Stimulated activated CD8-positive, alpha-beta memory T cell treated with anti-CD3 and anti-CD28 coated beads, Interleukin-7, amount 100 ng/mL, for 24 hours (primary cell): ENCODE measurements at regions not wholly inside any gene's neighbourhood (a gene's known extent, or its start where the extent isn't known, plus 50 kb on each side); places are given as distances from the start of the nearest gene placed in this dataset.
"Not testable (repeated sequence)": the region's sequence is repeated elsewhere in the genome, so short reads cannot be mapped to it uniquely, and the experiment has no call there.

Experiments
- DNase-seq: peaks from one replicate; pipeline ENCODE4 v3.0.0-alpha.2; 2020; ENCODE audit warnings: low read depth

DNA sequence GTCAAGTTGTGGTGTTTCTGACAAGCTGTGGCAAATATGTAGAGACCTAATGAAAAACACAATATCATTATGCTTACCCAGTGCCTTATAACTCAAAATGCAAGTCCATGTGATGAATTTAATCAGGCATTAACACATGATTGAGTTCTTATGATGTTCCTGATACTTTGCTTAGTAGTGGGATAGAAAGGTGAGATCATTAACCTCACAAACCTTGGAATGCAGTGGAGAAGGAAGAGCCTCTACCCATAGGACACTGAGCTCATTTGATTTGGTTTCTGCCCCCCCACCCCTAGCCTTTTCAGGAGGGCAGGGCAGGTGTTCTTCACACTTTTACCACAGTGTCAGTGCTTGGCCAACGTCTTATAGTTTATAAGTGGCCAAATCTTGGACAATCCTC lies 683.6 kb upstream of the CPEB2 start:
- no peak for DNase-seq

DNA sequence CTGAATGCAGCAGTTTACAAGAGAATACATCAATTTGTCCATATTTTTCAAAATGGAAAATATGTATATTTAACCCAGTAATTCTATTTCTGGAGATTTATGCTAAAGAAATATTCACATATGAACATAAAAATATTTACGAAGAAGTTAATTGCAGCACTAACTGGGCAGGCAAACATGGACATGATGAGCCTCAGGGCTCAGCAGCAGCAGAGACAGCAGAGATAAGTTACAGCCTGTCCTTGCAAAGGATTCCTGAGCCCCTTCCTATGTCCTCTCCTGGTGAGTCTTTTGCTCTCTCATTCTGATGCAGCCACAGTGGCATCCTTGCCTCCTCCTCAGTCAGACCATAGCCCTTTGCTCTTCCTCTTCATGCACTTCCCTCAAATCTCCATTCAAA lies 680.6 kb upstream of the CPEB2 start:
- no peak for DNase-seq

GRCh38 chr4:14323191-14323590 lies 679.1 kb upstream of the CPEB2 start:
- DNase-seq = no peak

DNA sequence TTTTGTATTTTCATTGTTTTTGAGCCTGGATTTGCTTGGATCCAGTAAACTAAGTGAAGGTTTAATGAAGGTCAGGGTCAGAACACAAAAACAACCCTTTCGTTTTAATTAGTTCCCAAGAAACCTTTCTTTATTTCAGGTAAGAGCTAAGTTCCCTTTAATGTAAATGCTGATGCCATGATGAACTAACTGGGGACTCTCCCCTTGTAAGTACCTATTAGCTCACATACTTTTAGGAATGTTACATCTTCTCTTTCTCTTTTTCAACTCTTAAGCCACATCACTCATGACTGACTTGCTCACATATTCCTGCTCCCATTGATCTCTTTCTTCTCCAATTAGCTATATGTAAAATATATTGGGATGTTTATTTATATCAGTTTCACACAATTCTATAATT lies 673.1 kb upstream of the CPEB2 start:
- DNase-seq = no peak

DNA sequence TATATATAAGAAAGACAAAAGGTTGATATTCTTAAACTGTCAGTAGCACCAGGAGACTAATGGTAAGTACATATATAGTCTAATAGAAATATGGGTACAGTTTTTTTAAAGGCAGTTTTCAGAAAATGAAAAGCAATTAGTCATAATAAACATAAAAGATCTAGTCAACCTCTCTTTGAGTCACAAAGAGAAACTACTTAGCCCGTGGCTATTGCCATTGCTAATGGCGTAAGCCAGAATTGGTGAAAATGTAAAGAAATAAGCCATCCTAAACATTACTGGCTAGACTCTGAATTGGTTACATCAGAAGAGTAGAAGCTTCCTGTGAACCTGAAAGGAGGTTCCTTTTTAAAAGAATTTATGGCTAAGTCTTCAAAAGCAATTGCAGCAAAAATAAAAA lies 668.7 kb upstream of the CPEB2 start:
- no peak for DNase-seq

- DNase-seq = no peak
Observed at GRCh38 chr4:14334166-14334565, 668.1 kb upstream of the CPEB2 start.

DNA sequence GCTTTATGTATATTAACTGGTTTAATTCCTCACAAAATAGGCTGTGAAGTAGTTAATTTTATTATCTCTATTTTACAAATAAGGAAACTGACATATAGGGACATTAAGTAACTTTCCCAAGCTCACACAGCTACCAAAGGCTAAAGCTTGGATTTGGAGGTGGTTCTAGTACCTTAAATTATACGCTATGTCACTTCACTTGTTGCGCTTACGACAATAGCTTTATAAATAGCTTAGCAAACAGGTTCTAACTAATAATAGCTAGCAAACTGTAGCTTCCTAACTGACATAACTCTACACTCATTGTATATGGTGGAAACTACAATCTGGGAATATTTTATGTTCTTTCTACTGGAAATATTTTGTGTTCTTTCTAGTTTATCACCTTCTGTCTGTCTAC lies 666.4 kb upstream of the CPEB2 start:
- no peak for DNase-seq

GRCh38 chr4:14336656-14337055 lies 665.6 kb upstream of the CPEB2 start:
- no peak for DNase-seq

- DNase-seq = no peak
Observed at GRCh38 chr4:14337892-14338584, 664.2 kb upstream of the CPEB2 start.

GRCh38 chr4:14338585-14339265 lies 663.6 kb upstream of the CPEB2 start:
- no peak for DNase-seq

DNA sequence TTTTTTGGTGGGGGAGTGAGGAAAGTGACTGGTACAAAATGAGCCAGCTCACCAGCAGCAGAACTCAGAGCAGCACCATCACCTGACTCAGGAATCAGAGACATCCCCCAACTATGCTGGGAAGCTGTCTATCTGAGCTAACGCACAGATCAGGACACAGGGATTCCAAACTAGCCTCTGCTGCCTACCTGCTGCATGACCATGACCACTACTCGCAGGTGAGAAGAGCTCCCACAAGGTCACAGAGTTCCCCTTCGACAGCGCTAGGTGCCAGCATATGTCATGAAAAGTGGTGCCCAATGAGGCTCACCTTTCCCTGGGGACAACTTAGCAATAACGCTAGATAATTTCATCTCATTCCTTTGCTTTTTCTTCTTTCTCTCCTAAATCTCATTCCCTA lies 662.6 kb upstream of the CPEB2 start:
- no peak for DNase-seq

DNA sequence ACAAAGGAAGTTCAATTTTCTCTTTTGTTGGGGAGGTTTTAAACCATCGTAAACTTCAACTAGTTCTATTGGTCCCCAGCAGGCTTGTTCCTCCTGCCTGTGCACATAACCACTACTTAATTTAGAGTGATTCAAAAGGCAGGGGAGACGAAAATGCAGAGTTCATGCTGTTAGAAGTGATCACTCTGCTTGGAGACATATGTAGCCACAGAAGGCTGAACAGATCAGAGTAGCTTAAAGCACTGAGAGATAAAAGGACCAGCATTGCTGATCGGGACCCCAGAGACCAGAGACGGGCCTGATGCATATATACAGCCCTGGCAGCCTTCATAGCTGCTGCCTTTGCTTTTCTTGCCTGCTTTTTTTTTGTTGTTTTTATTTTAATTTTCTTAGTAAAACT lies 662.0 kb upstream of the CPEB2 start:
- DNase-seq = no peak

DNA sequence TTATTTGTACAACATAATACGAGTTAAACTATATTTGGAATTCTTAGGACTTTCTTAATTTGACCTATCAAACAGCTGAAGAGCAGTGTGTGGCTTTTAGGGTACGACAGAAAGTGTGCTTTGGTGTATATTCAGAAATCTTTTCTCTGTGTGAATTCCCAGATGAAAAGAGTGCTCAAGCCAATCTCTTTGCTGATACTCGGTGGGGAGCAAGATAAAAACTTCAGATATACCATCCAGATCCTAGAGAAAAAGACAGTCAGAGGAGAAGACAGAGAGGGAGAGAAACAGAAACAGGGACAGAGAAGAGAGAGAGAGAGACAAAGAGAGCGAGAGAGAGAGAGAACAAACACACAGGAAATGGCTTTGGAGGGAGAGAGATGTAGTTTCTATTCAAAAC lies 658.3 kb upstream of the CPEB2 start:
- no peak for DNase-seq

GRCh38 chr4:14345356-14345775 lies 656.9 kb upstream of the CPEB2 start:
- DNase-seq = no peak

GRCh38 chr4:14347526-14347925 lies 654.8 kb upstream of the CPEB2 start:
- DNase-seq = no peak

GRCh38 chr4:14348506-14348905 lies 653.8 kb upstream of the CPEB2 start:
- DNase-seq = no peak

DNA sequence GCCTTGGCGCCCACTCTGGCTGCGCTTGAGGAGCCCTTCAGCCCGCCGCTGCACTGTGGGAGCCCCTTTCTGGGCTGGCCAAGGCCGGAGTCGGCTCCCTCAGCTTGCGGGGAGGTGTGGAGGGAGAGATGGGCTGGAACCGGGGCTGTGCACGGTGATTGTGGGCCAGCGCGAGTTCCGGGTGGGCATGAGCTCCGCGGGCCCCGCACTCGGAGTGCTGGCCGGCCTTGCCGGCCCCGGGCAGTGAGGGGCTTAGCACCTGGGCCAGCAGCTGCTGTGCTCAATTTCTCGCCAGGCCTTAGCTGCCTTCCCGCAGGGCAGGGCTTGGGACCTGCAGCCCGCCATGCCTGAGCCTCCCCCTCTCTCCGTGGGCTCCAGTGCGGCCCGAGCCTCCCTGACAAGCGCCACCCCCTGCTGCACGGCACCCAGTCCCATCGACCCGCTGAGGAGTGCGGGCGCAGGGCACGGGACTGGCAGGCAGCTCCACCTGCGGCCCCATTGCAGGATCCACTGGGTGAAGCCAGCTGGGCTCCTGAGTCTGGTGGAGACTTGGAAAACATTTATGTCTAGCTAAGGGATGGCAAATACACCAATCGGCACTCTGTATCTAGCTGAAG lies 643.6 kb upstream of the CPEB2 start:
- DNase-seq = not testable (repeated sequence)

DNA sequence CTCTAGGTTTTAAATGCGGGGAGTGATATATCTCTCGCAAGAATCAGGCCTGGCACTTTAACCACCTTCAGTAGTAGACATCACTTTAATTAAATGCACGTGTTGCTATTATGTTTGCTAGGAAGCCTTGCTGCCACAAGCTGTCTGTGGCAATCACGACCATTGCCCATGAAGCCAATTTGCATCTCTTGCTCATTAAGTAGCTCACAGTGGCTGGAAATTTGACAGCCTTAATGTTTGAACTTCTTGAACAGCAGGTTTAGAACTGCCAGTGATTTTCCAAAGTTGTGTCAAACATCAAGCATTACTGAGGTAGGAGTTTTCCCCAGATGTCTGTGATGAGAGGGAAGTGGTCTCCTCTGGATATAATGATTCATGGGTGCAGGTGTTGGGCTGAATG lies 642.3 kb upstream of the CPEB2 start:
- DNase-seq = no peak

DNA sequence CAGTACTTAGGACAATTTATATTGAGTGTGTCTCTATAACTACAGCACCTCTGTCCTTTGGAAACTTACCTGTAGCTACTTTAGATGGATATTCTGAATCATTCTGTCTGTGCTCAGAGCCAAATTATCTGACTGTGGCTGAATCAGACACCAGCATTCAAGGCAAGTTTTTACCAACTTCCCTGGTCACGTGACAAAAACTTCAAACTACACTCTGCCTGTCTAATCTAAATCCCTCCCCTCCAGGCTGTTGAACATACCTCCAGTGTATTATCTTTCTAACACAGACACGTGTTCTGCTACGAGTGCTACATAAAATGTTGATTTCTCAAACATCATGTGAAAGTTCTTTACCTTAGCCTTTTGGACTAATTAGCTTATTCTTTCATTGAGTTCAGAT lies 641.2 kb upstream of the CPEB2 start:
- DNase-seq = no peak

DNA sequence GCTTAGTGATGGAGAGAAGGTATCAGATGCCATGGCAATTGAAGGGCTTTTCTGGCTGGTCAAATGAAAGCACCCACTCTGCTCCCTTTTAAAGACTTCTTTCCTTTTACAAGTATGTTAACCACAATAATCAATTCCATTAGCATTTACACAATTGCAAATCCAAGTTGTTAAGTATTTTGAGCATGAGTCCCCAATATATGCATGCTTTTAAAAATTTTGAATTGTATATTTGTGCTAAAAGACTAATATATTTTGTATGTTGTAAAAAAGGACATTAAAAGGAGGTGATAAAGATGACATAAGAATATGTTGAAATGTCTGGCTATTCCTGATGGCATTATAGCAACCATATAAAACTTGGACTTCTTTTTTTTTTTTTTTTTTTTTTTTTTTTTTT lies 639.9 kb upstream of the CPEB2 start:
- DNase-seq = no peak

DNA sequence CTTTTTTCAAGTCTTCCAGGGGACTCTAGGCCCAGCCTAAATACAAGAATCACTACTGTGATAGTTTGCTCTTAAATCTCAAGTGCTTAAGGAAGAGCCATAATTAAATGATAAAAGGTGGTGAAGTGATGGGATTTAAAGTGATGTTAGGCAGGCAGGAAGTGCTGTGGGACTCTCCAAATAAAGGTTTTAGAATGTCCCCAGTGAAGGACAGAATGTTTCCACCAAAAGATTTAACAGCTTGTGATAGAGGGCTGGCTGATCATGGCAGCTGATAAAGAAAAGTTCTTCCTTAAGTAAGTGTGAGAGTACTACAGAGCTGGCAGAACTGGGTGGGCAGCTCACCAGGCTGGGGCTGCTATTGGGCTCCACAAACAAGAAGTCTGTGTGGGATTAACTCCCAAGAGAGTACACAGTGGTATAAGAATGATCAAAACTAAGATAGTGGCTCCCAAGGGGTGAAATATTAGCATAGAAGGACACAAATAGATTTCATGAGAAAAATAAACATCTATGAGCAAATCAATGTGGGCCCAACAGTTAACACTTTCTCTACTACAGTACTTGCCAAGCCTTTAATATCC lies 637.2 kb upstream of the CPEB2 start:
- no peak for DNase-seq

DNA sequence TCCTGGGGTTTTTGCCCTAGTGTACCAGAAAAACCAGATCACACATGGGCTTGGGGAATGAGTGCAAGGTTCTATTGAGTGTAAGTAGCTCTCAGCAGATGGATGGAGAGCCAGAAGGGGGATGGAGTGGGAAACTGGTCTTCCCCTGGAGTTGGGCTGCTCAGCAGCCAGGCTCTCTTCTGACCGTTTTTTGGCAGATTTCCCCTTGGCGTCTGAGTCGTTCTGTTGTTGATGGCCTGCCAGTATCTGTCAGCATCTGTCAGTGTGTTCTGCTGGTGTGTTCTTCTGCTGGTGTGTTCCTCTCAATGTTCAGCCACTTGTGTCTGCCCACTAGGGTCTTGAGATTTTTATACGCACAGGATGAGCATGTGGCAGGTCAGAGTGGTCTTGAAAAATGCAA lies 633.9 kb upstream of the CPEB2 start:
- no peak for DNase-seq

DNA sequence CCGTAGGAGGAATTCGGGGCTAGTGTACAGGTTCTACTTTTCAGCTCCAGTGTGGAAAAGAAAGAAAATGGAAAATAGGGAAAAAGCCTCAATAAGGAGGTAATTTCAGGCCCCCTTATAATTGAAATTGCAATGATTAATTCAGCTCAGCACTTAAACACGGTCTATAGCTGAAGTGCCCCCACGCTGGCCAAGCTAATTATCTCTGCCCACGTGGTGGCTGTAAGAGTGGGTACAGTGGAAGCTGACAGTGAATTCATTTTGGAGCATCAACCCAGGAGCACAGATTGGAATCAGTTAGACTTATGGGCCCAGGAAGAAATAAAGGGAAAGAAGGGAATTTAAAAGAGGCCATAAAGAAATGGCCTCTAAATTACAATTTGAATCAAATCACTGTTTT lies 631.1 kb upstream of the CPEB2 start:
- no peak for DNase-seq
